HK-2 (cell line): ENCODE measurements at regions not wholly inside any gene's neighbourhood (a gene's known extent, or its start where the extent isn't known, plus 50 kb on each side); places are given as distances from the start of the nearest gene placed in this dataset.

Experiments
- DNase-seq: peaks from one replicate; pipeline ENCODE4 v3.0.0-alpha.2; 2018; ENCODE audit not compliant: unreplicated experiment

DNA sequence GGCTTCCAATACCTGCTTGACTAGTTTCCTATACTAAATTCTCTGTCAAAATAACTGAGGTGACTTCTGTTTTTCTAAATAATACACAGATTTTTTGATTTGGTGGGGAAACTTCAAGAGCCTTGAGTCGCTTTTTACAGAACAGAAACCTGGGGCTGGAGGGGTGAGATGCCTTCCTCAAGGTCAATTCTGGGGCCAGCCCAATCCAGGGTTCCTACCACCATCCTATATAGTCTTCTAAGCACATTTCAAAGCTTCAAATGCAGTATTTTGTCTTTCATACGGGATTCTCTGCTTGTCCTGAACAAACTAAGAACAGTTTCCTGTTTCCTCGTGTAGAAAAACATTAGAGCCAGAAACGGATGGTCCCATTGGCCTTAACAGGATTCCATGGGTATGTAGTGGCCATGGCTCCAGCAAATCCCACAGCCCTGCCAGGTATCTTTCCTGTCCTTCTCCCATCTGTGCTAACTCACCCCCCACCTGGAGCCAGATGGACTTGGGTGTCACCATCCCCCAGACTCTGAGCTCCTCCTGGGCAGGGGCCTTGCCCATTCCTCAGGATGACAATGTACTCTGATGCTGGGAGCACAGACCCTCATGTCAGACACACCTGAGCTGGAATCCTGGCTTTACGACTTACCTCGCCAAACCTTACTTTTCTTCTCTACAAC, 146.9 kb downstream of the KLF13 start:
- DNase-seq = no peak

- no peak for DNase-seq
These were observed 147.6 kb downstream of the KLF13 start for GRCh38 chr15:31474059-31474868.

DNA sequence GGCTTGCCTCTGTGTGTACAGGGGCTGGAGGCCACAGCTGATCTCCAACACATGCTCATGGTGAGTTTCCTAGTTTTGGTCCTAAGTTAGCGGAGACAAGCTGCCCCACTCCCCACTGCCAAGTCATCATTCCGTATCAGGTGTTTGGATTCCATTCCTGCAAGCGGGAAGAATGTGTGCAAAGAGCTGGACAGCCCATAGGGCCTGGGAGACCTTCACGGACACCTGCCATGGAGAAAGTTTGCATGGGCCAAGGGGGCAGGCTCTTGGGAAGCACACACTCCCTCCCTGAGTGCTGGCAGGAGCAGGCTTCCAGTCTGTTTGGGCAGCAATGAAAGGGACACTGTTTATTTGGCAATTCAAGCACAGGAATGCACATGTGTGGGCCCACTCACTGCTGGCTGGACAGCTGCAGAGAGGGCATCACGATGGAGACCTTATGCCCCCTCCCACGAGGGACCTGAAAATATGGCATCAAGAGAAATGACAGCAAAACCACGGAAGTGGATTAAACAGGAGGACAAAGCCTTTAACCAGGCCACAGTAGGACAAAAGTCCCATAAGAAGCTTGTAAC, 149.7 kb downstream of the KLF13 start:
- no peak for DNase-seq

DNA sequence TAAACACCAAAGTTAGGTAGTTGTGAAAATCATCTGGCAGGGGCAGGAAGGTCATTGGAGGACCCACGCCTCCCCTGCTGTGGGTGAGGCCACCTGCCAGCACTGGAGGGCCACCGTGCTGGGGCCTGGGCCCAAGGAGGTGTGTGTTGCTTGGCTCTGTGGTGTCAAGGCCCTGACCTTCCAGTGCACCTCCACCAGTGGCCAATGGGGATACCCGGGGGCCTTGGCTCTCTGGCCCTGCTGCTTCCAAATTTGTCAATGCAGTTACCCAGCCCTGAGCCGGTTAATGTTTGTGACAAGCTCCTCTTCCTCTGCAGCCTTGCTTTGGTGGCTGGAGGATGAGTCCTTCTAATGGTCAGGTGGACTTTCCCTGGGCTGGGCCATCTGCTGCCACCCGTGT, 150.2 kb downstream of the KLF13 start:
- DNase-seq = no peak

DNA sequence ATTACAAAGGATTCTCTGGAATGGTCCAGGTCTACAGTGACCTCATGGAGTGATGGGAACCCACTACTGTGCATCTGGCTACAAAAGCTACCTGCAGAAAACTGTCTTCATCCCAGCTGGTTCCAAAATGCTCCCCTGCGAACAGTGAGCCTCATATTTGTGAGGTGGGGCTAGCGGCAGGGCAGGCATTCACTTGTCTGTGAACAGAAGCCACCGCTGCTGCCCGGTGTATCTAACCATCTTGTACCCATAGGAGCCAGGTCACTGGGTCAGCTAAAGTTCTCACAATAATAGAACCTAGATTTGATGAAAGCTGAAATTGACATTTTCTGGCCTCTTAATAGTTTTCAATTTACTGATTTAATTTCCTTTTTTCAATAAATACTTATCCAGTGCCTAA, 150.7 kb downstream of the KLF13 start:
- DNase-seq = no peak

DNA sequence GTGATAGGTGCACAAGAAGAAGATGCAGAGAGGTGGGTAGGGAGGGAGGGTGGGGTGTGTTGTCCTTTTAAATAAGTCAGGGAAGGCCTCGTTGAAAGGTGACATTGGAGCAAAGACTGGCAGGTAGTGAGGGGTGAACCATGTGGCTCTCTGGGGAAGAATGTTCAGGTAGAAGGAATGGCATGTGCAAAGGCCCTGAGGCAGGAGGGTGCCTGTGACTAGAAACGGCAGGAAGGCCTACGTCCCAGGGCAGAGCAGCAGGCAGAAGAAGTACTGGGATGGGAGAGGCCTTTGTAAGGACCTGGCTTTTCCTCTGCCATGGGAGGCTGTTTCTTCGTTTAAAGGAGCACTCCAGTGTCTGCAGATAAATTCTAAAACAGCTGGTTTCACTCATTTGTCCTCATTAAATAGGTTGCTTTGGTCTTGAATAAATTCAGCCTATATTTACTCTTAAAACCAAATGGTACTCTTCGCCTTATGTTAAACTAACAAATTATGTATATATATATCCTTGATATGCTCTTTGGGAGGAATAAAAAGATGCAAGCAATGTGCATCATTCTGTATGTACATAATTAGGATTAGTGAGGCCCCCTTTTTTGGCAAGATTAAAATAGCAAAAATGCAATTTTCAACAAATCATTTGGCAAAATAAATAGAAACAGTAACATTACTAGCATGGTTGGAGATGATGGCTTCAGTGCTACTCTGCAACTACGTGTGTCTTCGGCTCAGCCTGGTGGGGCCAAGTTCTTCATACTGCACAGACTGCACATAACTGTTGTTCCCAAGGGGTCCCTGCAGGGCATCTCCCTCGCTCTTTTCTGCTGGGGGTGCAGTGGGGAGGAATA, 151.4 kb downstream of the KLF13 start:
- DNase-seq = no peak

DNA sequence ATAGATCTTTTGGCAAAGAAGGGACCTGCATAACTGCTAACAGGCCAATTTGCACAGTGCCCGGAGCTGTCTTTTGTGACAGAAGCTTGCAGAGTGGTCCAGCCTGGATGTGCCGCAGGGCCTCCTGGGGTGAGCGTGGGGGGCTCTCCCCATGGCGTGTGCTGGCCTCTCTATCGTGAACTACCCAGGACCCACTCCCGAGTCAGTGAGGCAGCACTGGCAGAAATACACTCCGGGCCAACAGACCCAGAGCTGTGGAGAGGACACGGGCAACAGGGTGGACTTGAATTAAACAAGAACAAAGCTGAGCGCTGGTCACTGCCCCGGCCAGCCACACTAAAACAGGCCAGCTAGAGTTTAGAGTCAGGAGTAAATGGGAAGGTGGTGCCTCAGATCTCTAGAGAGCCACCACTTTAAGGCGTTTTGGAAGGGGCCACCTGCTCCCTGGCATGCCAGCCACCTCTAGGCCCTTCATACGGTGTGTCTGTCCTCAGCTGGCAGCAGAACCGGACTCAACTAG, 152.1 kb downstream of the KLF13 start:
- no peak for DNase-seq

DNA sequence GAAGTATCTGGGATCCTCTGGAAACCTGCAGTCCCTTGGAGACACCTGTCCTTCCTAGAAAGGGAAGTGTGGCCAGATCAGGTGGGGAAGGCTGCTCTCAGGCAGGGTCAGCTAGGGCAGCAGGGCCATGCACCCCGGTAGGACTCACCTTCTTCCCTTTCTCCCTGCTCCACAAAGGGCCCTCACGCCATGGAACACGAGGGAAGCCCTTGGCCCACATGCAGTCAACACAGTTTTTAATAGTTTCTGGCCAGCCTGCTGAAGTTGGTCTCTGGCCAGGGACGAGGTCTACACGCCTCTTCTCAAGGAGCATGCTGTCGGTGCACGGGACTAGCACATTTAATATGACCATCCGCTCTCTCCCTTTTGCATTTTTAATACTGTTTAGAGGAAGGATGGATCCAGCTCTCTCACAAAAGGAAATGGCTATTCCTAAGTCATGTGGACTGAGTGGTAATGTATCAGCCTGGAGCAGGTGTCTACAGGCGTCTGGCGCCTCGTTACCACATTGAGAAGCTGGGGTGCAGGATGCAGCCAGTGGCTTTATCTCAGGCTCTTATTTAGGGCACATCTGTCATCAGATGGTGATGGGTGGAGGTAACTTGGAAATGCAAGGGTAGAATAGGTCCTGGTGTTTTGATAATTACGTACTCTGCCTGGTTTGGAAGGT, 153.9 kb downstream of the KLF13 start:
- no peak for DNase-seq

- DNase-seq = no peak
These were observed 154.5 kb downstream of the KLF13 start for GRCh38 chr15:31481142-31481541.

DNA sequence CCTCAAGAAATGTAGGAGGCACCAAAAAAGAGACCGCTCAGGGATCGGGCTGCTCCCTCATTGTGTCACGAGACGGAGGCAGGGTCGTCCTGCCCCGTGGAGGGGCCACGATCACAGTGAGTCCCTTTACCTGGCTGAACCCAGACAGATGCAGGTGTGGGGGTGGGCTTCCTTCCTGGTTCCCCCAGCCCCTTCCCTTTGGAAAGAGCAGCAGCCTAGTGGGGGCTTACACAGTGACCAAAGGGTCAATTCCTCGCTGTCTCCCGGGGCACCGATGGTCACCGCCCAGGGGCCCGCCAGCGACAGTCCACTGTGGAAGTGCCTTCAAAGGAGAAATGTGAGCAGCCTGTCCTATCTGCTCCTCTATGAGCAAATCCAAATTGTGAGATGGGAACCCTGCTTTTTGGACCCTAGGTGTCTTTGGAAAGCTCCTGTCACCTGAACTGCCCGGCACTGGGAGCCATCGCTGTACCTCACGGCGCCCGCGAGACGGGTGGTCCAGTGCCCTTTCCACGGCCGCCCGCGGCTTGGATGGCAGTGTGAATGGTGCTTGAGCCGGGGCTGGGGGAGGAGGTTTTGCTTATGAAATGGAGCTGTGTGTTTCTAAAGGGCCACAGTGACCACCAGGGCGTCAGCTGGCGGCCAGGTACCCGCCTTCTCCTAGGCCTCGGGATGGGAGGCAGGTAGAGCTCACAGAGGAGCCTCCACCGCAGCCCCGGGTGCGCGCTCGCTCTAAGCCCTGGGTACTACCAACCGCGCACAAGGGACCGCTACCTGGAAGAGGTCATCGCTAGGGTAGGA, 155.7 kb downstream of the KLF13 start:
- no peak for DNase-seq

DNA sequence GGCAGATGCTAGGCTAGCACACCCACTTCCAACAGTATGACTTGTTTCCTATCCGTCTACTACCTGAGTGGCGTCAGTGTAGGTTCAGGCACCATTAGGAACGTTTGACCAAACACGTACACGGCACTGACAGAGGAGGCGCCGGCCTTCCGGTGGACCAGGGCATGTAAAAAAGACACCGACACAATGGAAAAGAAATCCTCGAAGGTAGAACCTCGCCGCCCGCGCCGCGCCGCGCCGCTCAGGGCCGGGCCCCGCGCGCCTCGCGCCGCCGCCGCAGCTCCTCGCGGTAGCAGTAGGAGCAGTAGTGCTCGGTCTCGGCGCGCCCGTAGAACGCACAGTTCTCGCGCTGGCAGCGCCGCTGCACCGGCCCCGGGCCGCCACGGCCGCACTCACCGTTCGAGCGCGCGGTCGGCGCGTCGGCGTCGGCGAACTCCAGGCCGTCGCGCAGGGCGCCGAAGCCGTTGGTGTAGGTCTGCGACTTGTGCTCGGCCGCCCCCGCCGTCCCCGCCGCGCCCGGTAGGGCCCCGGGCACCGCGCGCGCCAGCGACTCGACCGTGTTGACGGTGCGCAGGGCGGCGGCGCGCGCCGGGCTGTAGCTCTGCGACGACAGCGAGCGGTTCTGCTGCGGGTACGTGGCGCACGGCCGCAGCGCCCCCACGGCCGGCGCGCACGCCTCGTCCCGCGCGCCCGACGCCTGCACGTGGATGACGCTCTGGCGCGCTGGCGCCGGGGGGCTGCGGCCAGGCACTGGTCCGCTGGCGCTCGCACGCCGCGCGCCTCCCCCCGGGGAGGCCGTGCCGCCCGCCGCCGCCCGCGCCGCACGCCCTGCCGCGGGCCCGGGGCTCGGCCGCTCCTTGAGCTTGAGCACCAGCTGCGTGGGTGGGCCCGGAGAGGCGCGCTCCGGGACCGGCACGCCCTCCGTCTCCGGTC, 156.7 kb downstream of the KLF13 start:
- DNase-seq = no peak

DNA sequence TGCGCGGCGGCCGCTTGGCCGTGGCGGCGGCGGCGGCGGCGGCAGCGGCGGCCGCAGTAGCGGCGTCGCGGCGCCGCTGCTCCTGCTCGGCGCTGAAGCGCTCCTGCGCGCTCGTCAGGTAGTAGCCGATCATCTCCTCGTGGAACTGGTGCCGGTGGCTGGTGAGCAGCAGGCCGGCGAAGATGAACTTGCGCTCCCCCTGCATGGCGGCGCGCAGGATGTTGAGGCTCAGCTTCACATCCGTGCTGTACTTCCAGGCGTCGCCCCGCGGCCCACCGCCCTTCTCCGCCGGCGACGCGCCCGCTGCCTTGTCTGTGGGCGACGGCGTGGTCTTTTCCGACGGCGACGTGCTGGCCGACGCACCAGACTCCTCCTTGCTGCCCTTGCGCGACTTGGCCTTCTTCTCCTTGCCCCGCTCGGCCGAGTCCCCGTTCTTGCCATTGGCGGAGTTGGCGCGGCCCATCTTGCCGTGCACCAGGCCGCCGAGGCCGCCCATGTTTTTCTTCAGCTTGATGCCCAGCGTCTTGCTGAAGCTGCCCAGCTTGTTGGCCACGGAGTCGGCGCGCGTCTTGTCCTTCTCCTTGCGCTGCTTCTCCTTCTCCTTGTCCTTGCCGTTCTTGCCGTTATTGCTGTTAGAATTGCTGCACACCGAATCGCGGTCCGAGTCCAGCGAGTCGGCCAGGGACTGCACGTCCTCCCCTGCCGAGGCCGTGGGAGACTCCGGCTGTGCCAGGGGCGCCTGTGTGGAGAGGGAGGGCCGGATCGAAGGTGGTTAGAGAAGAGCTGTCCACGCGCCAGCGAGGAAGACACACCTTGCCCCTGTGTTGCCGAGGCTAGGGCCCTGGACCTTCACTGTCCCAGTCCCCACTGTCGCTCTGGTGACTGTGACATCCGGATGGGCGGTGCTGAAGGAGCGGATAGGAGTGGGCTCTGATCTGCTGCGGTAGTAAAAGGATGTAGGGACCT, 157.6 kb downstream of the KLF13 start:
- no peak for DNase-seq

DNA sequence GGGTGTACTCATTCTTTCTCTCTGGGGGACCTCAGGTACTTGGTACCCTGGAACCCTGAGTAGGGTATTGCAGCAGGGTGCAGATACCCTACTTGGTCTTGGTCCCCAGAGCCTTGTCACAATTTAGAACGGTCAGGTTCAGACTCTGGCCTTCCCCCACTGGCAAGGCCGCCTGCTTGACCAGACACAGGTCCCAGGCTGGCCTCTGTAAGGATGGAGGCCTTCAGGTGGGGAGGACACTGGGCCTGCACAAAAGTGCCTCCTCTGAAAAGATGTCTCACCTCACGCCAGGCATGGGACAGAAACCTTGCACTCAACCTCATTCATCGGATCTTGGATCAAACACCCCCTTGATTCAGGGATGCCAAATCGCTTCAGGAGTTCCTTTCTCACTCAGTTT, 158.4 kb downstream of the KLF13 start:
- no peak for DNase-seq

DNA sequence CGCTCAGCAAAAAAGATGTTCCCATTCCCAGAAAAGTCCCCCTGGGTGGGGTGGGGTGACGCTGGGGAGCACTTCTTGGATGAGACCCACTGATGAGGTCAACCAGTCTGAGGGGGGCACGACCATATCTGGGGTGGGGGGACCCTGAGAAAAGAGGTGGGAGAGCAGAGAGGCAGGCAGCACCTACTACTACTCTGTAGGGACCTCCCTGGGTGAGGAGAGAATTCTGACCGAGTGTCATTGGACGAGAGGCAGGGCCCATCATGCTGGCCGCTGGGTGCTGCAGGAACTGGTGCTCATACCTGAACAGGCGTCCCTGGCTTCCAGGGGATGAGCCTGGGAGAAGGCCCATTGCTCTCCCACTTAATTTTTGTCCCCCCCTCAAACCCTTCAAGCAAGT, 158.8 kb downstream of the KLF13 start:
- DNase-seq = no peak

- DNase-seq = no peak
These were observed 159.4 kb downstream of the KLF13 start for GRCh38 chr15:31485911-31486461.

DNA sequence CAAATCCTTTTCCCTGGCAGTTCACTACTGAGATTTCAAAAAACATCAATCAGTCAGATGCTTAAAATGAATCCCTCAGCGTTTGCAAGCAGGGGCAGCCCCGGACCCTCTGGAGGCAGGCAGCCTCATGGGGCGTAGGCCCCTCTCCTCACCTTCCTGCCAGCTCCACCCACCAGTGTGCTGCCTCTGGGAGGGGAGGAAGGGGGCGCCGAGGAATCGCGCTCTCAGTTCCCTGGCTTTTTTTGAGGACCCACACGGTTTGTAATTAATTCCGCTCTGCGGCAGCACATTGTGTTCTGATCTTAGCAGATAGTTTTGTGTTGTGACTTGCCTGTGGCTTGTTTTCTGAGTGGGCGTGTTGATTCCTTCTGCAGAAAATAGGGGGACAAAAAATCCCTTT, 159.9 kb downstream of the KLF13 start:
- no peak for DNase-seq

- no peak for DNase-seq
These were observed 160.5 kb downstream of the KLF13 start for GRCh38 chr15:31486906-31487695.
